ENCODE measurements at regions not wholly inside any gene's neighbourhood (a gene's known extent, or its start where the extent isn't known, plus 50 kb on each side); places are given as distances from the start of the nearest gene placed in this dataset.
"Not testable (repeated sequence)": the region's sequence is repeated elsewhere in the genome, so short reads cannot be mapped to it uniquely, and the experiment has no call there.

DNA sequence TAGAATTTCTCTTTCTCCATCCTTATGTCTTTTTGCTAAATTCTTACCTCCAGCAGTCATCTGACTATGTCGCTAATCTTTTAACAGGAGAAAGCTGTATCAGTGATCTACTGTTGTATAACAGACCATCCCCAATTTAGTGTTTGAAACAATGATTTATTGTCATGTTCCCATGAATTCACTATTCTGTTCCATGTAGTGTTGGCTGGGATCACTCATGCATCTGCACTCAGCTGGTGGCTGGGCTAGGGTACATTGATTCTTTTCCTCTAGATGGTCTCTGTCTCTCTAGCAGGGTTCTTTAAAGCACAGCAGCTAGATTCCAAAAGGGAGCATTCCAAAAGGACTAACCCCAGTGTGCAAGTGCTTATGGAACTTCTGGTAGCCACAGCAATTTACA lies 184.2 kb upstream of the FANCL start:
- Histone ChIP-seq H3K4me1 (ENCODE audit: control insufficient read depth, insufficient read depth, low read length) (no peaks in the 10 kb centered on the region), H3K27me3 (ENCODE audit: control insufficient read depth, insufficient read depth) (no peaks in the 10 kb centered on the region), H3K9me3 (ENCODE audit: control insufficient read depth, low read length) (no peaks in the 10 kb centered on the region), H3K4me3 (ENCODE audit: low read length) (no peak overlapping the region), H3K27ac (ENCODE audit: low read length) (no peak overlapping the region)
- 94% methylated on average over 1 of the region's 1 CpG for WGBS
- DNase-seq (no peak), ATAC-seq (no peak)
- intact Hi-C loops (cut with DNase I), result no loop called here

DNA sequence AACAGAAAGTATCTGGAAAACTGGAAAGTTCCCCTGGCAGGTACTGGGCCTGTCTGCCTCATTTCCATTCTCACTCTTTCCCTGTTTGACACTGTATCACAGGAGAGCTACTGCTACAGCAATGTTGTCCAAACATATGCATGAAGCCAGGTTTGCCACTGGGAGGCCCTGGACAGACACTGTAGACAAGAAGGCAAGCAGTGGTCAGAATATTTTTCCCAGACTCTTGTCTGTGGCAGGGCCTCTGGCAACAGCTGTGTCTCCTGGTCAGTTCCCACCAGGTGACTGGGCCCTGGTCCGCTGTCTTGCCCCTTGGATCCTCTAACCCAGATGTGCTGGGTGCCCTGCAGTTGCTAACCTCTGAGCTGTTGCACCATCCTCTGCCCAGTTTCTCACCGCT lies 178.9 kb upstream of the FANCL start:
- Histone ChIP-seq H3K27ac (ENCODE audit: low read length) (no peak overlapping the region), H3K27me3 (ENCODE audit: control insufficient read depth, insufficient read depth) (no peaks in the 10 kb centered on the region), H3K9me3 (ENCODE audit: control insufficient read depth, low read length) (no peaks in the 10 kb centered on the region), H3K4me1 (ENCODE audit: control insufficient read depth, insufficient read depth, low read length) (no peaks in the 10 kb centered on the region), H3K4me3 (ENCODE audit: low read length) (no peak overlapping the region)
- no peak for DNase-seq
- 89% methylated on average over 2 of the region's 2 CpGs for WGBS
- ATAC-seq, result no peak
- intact Hi-C loops (cut with DNase I), result no loop called here

DNA sequence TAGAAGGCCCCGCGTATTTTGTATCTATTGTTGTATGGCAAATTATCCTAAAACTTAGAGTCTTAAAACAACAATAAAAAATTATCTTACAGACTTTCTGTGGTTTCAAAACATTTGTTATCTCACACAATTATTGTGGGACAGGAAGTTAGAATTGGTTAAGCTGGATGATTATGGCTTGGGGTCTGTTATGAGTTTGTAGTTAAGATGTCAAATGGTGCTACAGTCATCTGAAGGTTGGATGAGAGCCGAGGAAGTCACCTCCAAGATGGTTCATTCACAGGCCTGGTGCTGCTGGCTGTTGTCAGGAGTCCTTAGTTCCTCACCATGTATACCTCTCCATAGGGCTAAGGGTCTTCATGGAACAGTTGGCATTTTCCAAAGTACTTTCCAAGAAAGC lies 175.6 kb upstream of the FANCL start:
- no peaks in the 10 kb centered on the region for H3K4me1 ChIP-seq (ENCODE audit: control insufficient read depth, insufficient read depth, low read length)
- no peaks in the 10 kb centered on the region for H3K9me3 ChIP-seq (ENCODE audit: control insufficient read depth, low read length)
- ATAC-seq, result no peak
- 75% methylated on average over 3 of the region's 3 CpGs for WGBS
- H3K27ac ChIP-seq (ENCODE audit: low read length), result no peak overlapping the region
- intact Hi-C loops (cut with DNase I), result no loop called here
- no peak overlapping the region for H3K4me3 ChIP-seq (ENCODE audit: low read length)
- DNase-seq, result no peak
- H3K27me3 ChIP-seq (ENCODE audit: control insufficient read depth, insufficient read depth), result no peaks in the 10 kb centered on the region

DNA sequence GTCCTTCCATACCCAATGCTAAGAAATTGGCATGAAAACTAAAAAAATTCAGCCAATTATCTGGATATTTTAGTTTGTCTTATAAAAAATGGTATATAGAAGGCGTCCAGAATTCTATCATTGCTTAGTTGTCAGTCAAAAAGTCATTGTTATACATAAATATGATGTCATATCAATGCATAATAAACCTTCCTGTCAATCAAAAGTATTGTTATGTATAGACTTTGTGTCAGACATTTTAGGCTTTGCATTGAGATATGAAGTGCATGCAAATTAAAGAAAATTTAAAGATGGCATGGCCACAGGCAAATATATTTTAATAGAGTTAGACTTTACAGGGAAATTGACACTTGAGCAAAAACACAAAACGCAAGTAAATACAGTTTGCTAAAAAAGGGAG lies 173.4 kb upstream of the FANCL start:
- Histone ChIP-seq H3K9me3 (ENCODE audit: control insufficient read depth, low read length) (no peaks in the 10 kb centered on the region), H3K27ac (ENCODE audit: low read length) (no peak overlapping the region), H3K4me3 (ENCODE audit: low read length) (no peak overlapping the region), H3K4me1 (ENCODE audit: control insufficient read depth, insufficient read depth, low read length) (no peaks in the 10 kb centered on the region), H3K27me3 (ENCODE audit: control insufficient read depth, insufficient read depth) (no peaks in the 10 kb centered on the region)
- intact Hi-C loops (cut with DNase I), result no loop called here
- 72% methylated on average over 2 of the region's 2 CpGs for WGBS
- DNase-seq (no peak), ATAC-seq (no peak)

DNA sequence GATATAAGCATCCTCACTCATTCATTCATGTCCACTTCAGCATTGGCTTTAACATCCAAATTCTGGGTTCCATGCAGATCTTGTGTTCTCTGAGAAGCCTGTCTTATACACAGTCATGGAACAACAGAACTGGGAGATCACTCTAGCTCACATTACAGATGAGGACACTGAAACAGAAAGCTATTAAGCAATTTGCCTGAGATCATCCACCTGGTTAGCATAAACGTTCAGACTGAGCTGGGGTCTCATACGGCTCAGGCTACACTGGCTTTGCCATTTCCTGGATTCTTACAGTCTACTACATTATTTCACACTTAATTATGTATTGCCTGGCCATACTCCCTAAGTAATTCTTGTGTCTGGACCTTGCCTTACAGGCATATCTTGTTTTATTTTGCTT lies 169.4 kb upstream of the FANCL start:
- Histone ChIP-seq H3K4me1 (ENCODE audit: control insufficient read depth, insufficient read depth, low read length) (no peaks in the 10 kb centered on the region), H3K9me3 (ENCODE audit: control insufficient read depth, low read length) (no peaks in the 10 kb centered on the region), H3K27me3 (ENCODE audit: control insufficient read depth, insufficient read depth) (no peaks in the 10 kb centered on the region), H3K27ac (ENCODE audit: low read length) (no peak overlapping the region), H3K4me3 (ENCODE audit: low read length) (no peak overlapping the region)
- DNase-seq (no peak), ATAC-seq (no peak)
- WGBS, result 58% methylated on average over 2 of the region's 2 CpGs
- intact Hi-C loops (cut with DNase I), result no loop called here

DNA sequence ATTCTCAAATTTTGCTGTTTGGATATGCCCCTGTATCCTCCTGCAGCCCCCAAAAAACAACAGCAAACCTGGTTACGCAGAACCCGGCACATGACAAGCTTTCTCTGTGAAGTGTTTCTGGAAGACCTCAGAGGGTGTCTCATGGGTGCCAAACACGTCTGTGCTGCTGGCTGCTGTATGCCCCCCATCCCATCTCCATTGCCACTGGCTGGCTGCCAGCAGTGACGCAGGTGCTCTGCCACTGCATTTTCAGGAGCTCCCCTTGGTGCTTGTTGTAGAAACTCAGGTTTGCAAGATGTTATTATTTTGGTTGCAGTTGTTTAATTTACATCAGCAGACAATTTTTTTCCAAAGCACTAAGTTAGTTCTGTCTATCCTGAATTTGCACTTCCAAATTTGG lies 166.4 kb upstream of the FANCL start:
- 77% methylated on average over 4 of the region's 4 CpGs for WGBS
- intact Hi-C loops (cut with DNase I), result no loop called here
- DNase-seq, result peak in 2 of 3 donors; percentile 7 to 37
- Histone ChIP-seq H3K4me3 (ENCODE audit: low read length) (no peak overlapping the region), H3K4me1 (ENCODE audit: control insufficient read depth, insufficient read depth, low read length) (no peaks in the 10 kb centered on the region), H3K9me3 (ENCODE audit: control insufficient read depth, low read length) (no peaks in the 10 kb centered on the region), H3K27ac (ENCODE audit: low read length) (no peak overlapping the region), H3K27me3 (ENCODE audit: control insufficient read depth, insufficient read depth) (no peaks in the 10 kb centered on the region)
- no peak for ATAC-seq

DNA sequence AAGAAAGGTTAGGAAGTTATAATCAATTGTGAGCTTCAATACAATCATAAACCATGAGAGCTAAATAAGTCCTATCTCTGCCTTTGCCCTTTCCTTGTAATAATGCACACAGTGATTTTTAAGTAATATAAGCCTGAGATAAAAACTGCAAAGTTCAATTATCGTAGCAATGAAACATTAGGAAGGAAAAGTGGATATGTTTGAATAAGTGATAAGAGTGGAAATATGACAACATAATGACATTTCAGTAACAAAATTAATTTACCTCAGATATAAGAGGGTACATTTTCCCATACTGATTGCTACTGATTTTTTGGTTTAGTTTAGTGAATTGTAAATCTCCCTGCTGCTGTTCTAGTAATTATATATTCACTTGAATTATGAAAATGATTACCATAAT lies 164.2 kb upstream of the FANCL start:
- no peak for DNase-seq
- no peak overlapping the region for H3K27ac ChIP-seq (ENCODE audit: low read length)
- WGBS, result 38% methylated on average over 1 of the region's 1 CpG
- ATAC-seq, result no peak
- H3K4me3 ChIP-seq (ENCODE audit: low read length), result no peak overlapping the region
- no peaks in the 10 kb centered on the region for H3K9me3 ChIP-seq (ENCODE audit: control insufficient read depth, low read length)
- no peaks in the 10 kb centered on the region for H3K27me3 ChIP-seq (ENCODE audit: control insufficient read depth, insufficient read depth)
- intact Hi-C loops (cut with DNase I), result no loop called here
- no peaks in the 10 kb centered on the region for H3K4me1 ChIP-seq (ENCODE audit: control insufficient read depth, insufficient read depth, low read length)

DNA sequence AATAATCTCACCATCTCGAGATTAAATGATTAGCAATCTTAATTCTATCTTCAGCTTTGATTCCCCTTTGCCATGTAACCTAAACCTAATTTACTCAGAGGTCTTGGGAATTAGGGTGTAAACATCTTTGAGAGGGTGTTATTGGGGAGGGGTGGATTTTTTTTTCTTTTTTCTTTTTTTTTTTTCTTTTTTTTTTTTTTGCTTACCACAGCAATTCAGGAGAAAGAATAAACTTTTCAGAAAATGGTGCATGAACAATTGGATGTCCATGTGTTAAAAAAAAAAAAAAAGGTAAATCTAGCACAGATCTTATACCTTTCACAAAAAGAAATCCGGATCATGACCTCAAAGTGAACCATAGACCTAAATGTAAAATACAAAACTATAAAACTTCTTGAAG lies 160.8 kb upstream of the FANCL start:
- no peak overlapping the region for H3K4me3 ChIP-seq (ENCODE audit: low read length)
- DNase-seq, result no peak
- WGBS, result 59% methylated on average over 2 of the region's 2 CpGs
- H3K4me1 ChIP-seq (ENCODE audit: control insufficient read depth, insufficient read depth, low read length), result no peaks in the 10 kb centered on the region
- no peak overlapping the region for H3K27ac ChIP-seq (ENCODE audit: low read length)
- ATAC-seq, result no peak
- H3K9me3 ChIP-seq (ENCODE audit: control insufficient read depth, low read length), result no peaks in the 10 kb centered on the region
- intact Hi-C loops (cut with DNase I), result no loop called here
- no peaks in the 10 kb centered on the region for H3K27me3 ChIP-seq (ENCODE audit: control insufficient read depth, insufficient read depth)

DNA sequence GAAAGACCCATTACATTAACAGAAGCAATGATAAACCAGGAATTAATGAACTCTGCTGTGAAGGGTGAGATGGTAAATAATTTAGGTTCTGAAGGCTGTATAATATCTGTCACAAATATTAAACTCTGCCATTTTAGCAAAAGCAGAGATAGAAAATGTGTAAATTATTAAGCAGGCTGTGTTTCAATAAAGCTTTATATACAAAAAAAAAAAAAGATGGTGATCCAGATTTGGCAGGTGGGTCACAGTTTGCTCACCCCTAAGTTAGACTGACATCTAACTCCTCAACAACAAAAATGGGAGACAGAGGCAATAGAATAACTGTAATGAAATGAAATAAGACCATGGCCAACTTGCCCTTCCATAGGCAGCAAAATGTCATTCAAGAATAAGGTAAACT lies 157.3 kb upstream of the FANCL start:
- no peak for DNase-seq
- no peak for ATAC-seq
- no peaks in the 10 kb centered on the region for H3K4me1 ChIP-seq (ENCODE audit: control insufficient read depth, insufficient read depth, low read length)
- no peak overlapping the region for H3K4me3 ChIP-seq (ENCODE audit: low read length)
- H3K27me3 ChIP-seq (ENCODE audit: control insufficient read depth, insufficient read depth), result no peaks in the 10 kb centered on the region
- no peaks in the 10 kb centered on the region for H3K9me3 ChIP-seq (ENCODE audit: control insufficient read depth, low read length)
- no peak overlapping the region for H3K27ac ChIP-seq (ENCODE audit: low read length)
- intact Hi-C loops (cut with DNase I), result no loop called here

DNA sequence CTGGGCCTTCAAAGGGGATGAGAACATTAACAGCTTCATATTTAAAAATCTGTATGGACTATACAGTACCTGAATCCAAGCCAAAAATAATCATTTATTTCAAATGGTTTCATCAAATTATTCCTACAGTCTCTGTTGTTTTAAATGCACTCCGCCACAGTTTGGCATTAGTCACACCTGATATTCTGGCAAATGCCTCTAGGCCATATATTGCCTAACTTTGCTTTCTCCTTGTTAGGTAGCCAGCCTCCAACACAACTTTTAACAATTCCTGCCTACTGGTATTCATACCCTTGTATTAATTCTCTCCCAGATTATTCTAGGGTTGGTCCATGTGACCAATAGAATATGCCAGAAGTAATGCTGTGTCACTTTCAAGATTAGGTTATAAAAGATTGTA lies 146.6 kb upstream of the FANCL start:
- DNase-seq (no peak), ATAC-seq (no peak)
- Histone ChIP-seq H3K27ac (ENCODE audit: low read length) (no peak overlapping the region), H3K4me3 (ENCODE audit: low read length) (no peak overlapping the region), H3K9me3 (ENCODE audit: control insufficient read depth, low read length) (no peaks in the 10 kb centered on the region), H3K4me1 (ENCODE audit: control insufficient read depth, insufficient read depth, low read length) (no peaks in the 10 kb centered on the region), H3K27me3 (ENCODE audit: control insufficient read depth, insufficient read depth) (no peaks in the 10 kb centered on the region)
- 100% methylated on average over 1 of the region's 1 CpG for WGBS
- intact Hi-C loops (cut with DNase I), result no loop called here

DNA sequence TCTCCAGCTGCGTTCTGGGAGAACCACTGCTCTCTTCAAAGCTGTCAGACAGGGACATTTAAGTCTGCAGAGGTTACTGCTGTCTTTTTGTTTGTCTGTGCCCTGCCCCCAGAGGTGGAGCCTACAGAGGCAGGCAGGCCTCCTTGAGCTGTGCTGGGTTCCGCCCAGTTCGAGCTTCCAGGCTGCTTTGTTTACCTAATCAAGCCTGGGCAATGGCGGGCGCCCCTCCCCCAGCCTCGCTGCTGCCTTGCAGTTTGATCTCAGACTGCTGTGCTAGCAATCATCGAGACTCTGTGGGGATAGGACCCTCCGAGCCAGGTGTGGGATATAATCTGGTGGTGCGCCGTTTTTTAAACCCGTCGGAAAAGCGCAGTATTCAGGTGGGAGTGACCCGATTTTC lies 145.8 kb upstream of the FANCL start:
- H3K4me3 ChIP-seq (ENCODE audit: low read length); ATAC-seq; H3K27me3 ChIP-seq (ENCODE audit: control insufficient read depth, insufficient read depth); H3K27ac ChIP-seq (ENCODE audit: low read length); H3K4me1 ChIP-seq (ENCODE audit: control insufficient read depth, insufficient read depth, low read length); H3K9me3 ChIP-seq (ENCODE audit: control insufficient read depth, low read length); intact Hi-C loops (cut with DNase I); DNase-seq: not testable (repeated sequence)
- WGBS, result 71% methylated on average over 14 of the region's 14 CpGs

DNA sequence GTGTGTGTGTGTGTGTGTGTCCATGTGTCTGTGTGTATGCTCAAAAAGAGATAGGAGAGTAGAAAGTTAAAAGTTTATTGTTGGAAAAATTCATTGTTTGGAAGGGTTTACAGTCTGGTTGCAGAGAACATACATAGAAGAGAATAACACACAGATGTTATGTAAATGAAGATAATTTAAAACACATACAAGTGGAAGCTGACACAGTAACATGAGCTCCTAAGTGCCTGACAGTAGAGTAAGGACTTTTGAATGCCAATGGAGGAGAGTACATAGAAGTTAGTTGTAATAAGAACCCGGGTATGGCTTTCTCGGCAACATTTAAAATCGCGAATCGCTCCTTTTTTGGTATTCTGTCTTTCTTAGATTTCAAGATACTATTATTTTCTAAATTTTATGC lies 137.0 kb upstream of the FANCL start:
- ATAC-seq, result no peak
- H3K4me1 ChIP-seq (ENCODE audit: control insufficient read depth, insufficient read depth, low read length), result no peaks in the 10 kb centered on the region
- H3K9me3 ChIP-seq (ENCODE audit: control insufficient read depth, low read length), result no peaks in the 10 kb centered on the region
- H3K27me3 ChIP-seq (ENCODE audit: control insufficient read depth, insufficient read depth), result no peaks in the 10 kb centered on the region
- intact Hi-C loops (cut with DNase I), result no loop called here
- 90% methylated on average over 5 of the region's 5 CpGs for WGBS
- H3K4me3 ChIP-seq (ENCODE audit: low read length), result no peak overlapping the region
- H3K27ac ChIP-seq (ENCODE audit: low read length), result no peak overlapping the region
- no peak for DNase-seq
